ENCODE measurements at regions not wholly inside any gene's neighbourhood (a gene's known extent, or its start where the extent isn't known, plus 50 kb on each side); places are given as distances from the start of the nearest gene placed in this dataset.

- TF ChIP-seq MYNN (tag by site-specific recombination; IDR thresholded peaks at IDR 0.05; ENCODE audit: borderline replicate concordance) (no peak), CTCF (tag by site-specific recombination; IDR thresholded peaks at IDR 0.05) (no peak), ZNF24 (tag by site-specific recombination; IDR thresholded peaks at IDR 0.05) (no peak), ZNF660 (tag by site-specific recombination; IDR thresholded peaks at IDR 0.05) (no peak), TSHZ1 (tag by site-specific recombination; IDR thresholded peaks at IDR 0.05; ENCODE audit: borderline replicate concordance) (no peak), GLI2 (tag by site-specific recombination; IDR thresholded peaks at IDR 0.05; ENCODE audit: borderline replicate concordance, low read depth) (no peak), KLF1 (tag by site-specific recombination; IDR thresholded peaks at IDR 0.05) (no peak)
Observed at GRCh38 chr1:60329651-60330050, 256.1 kb upstream of the C1orf87 start.

Data from HEK293 (cell line).